ENCODE measurements at regions not wholly inside any gene's neighbourhood (a gene's known extent, or its start where the extent isn't known, plus 50 kb on each side); places are given as distances from the start of the nearest gene placed in this dataset.

DNA sequence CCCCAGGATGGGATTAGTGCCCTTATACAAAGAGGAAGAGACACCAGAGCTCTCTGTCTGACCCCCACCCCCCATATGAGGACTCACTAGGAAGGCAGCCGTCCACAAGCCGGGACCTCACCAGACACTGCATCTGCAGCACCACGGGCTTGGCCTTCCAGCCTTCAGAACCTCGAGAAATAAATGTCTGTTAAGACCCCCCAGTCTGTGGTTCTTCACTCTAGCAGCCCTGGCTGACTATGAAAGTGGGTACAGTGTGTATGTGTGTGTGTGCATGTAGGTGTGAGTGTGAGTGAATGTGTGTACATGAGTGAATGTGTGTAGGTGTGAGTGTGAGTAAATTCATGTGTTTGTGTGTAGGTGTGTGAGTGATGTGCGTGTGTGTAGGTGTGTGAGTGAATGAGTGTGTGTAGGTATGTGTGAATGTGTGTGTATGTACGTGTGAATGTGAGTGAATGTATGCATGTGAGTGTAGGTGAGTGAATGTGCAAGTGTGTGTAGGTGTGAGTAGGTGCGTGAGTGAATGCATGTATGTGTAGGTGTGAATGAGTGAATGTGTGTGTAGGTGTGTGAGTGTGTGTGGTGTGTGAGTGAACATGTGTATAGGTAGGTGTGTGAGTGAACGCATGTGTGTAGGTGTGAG lies 201.6 kb upstream of the ZNF536 start:
- Histone ChIP-seq H3K4me3 (no peak overlapping the region), H3K9me3 (no peaks in the 10 kb centered on the region), H3K4me1 (no peaks in the 10 kb centered on the region), H3K36me3 (no peaks in the 10 kb centered on the region), H3K27ac (no peak overlapping the region), H3K27me3 (no peaks in the 10 kb centered on the region)
- TF ChIP-seq POLR2A (IDR thresholded peaks at IDR 0.05) (no peak), EP300 (IDR thresholded peaks at IDR 0.05) (no peak)
- TF ChIP-seq, protein P1, sequence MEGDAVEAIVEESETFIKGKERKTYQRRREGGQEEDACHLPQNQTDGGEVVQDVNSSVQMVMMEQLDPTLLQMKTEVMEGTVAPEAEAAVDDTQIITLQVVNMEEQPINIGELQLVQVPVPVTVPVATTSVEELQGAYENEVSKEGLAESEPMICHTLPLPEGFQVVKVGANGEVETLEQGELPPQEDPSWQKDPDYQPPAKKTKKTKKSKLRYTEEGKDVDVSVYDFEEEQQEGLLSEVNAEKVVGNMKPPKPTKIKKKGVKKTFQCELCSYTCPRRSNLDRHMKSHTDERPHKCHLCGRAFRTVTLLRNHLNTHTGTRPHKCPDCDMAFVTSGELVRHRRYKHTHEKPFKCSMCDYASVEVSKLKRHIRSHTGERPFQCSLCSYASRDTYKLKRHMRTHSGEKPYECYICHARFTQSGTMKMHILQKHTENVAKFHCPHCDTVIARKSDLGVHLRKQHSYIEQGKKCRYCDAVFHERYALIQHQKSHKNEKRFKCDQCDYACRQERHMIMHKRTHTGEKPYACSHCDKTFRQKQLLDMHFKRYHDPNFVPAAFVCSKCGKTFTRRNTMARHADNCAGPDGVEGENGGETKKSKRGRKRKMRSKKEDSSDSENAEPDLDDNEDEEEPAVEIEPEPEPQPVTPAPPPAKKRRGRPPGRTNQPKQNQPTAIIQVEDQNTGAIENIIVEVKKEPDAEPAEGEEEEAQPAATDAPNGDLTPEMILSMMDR (IDR thresholded peaks at IDR 0.05), result no peak
- no peak for DNase-seq (ENCODE audit: low spot score in 2 of 2)
- WGBS, 2 donors, result 92 to 94% methylated on average over 8 of the region's 8 CpGs

DNA sequence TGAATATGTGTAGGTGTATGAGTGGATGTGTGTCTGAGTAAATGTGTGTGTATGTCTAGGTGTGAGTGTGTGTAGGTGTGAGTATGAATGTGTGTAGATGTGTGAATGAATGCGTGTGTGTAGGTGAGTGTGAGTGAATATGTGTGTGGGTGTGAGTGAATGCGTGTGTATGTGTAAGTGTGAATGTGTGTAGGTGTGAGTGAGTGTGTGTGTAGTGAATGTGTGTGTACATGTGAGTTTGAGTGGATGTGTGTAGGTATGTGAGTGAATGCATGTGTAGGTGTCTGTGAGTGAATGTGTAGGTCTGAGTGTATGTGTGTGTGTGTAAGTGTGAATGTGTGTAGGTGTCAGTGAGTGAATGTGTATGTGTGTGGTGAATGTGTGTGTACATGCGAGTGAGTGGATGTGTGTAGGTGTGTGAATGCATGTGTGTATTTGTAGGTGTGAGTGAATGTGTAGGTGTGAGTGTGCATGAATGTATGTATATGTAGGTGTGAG lies 201.0 kb upstream of the ZNF536 start:
- TF ChIP-seq EP300 (IDR thresholded peaks at IDR 0.05), result no peak
- TF ChIP-seq, protein P1 (IDR thresholded peaks at IDR 0.05), result no peak
- no peak for TF ChIP-seq POLR2A (IDR thresholded peaks at IDR 0.05)
- Histone ChIP-seq H3K4me1 (no peaks in the 10 kb centered on the region), H3K27ac (no peak overlapping the region), H3K4me3 (no peak overlapping the region), H3K9me3 (no peaks in the 10 kb centered on the region), H3K36me3 (no peaks in the 10 kb centered on the region), H3K27me3 (no peaks in the 10 kb centered on the region)
- WGBS, 2 donors, result 90 to 92% methylated on average over 3 of the region's 3 CpGs
- no peak for DNase-seq (ENCODE audit: low spot score in 2 of 2)

DNA sequence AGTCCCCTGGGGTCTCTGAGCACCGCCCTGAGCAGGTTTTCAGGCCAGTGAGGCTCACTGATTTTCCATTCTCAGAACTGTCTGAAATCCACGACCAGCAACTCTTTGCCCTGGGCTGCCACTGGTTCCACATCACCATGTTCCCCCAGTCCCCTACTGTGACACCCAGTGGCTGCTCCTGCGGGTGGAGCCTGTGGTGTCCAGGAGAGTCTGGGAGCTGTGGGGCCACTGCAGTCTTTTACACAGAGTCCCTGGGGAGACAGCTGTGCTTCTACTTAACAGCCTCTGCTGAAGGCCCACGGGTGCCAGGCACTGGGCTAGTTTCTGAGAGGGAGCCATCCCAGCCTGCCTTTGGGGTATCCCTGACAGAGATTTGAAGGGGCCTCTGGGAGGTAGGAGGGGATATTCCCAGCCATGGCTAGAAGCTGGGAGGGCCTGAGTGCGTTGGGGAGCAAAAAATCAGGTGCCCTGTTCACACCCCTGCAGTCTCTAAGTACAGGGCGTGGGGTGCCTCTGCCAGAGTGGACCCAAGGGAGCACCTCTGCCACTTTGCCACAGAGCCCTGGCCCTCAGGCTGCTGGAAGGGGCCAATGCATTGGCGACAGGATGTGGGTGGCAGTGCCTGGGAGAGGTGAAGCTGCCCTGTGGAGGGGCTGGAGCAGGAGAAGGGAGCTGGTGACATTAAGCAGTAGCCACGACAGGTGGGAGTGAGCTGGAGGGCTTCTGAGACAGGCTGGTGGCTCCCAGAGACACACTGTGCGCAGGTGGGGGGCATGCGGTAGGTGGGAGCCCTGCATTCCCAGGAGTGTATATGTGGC lies 200.2 kb upstream of the ZNF536 start:
- Histone ChIP-seq H3K36me3 (no peaks in the 10 kb centered on the region), H3K27ac (no peak overlapping the region), H3K4me3 (no peak overlapping the region), H3K27me3 (no peaks in the 10 kb centered on the region), H3K4me1 (no peaks in the 10 kb centered on the region), H3K9me3 (no peaks in the 10 kb centered on the region)
- TF ChIP-seq, protein P1 (IDR thresholded peaks at IDR 0.05), result no peak
- no peak for TF ChIP-seq POLR2A (IDR thresholded peaks at IDR 0.05)
- TF ChIP-seq EP300 (IDR thresholded peaks at IDR 0.05), result no peak
- no peak for DNase-seq (ENCODE audit: low spot score in 2 of 2)
- 81 to 83% methylated on average over 9 to 10 of the region's 10 CpGs for WGBS, 2 donors

DNA sequence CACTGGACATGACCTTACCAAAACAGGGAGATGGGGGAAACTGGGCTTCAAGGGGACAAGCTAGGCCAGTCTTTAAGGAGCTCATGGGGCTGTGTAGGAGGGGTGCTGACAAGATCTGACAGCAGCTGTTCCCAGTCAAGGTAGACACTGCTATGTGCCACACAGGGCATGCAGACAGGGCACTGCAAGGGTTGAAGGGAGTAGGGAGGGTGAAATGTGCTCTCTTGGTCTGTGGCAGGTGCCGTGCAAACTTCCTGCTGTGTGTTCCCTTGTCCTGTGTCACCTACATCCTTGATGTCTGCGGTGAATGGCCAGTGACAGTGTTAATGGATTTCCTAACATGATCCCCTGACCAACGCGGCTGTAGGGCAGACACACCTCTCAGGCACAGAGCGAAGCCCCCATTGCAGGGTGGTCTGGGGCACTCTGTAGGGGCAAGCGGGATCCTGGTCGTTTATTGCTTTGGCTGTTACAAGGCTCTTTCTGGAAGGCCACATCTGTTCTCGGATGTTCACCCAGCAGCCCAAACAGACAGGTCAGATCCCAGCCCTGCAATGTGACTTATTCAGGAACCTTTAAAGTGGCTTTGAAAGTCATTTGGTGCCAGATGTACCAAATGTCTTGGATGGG lies 199.5 kb upstream of the ZNF536 start:
- H3K27ac ChIP-seq, result no peak overlapping the region
- H3K4me3 ChIP-seq, result no peak overlapping the region
- H3K9me3 ChIP-seq, result no peaks in the 10 kb centered on the region
- TF ChIP-seq POLR2A (IDR thresholded peaks at IDR 0.05) (no peak), EP300 (IDR thresholded peaks at IDR 0.05) (no peak)
- TF ChIP-seq, protein P1 (IDR thresholded peaks at IDR 0.05), result no peak
- H3K36me3 ChIP-seq, result no peaks in the 10 kb centered on the region
- H3K4me1 ChIP-seq, result no peaks in the 10 kb centered on the region
- DNase-seq (ENCODE audit: low spot score in 2 of 2), result no peak
- WGBS, 2 donors, result 54 to 55% methylated on average over 8 of the region's 8 CpGs
- no peaks in the 10 kb centered on the region for H3K27me3 ChIP-seq

All from tibial nerve (tissue), 4 donors.